GM19351 (cell line): ENCODE measurements at regions not wholly inside any gene's neighbourhood (a gene's known extent, or its start where the extent isn't known, plus 50 kb on each side); places are given as distances from the start of the nearest gene placed in this dataset.
"Not testable (repeated sequence)": the region's sequence is repeated elsewhere in the genome, so short reads cannot be mapped to it uniquely, and the experiment has no call there.

Experiments
- ATAC-seq: cut with Tn5 transposase; IDR thresholded peaks from one replicate; pipeline ENCODE4 v1.9.1; 2021; ENCODE audit warnings: mild to moderate bottlenecking, moderate library complexity; ENCODE audit not compliant: unreplicated experiment

DNA sequence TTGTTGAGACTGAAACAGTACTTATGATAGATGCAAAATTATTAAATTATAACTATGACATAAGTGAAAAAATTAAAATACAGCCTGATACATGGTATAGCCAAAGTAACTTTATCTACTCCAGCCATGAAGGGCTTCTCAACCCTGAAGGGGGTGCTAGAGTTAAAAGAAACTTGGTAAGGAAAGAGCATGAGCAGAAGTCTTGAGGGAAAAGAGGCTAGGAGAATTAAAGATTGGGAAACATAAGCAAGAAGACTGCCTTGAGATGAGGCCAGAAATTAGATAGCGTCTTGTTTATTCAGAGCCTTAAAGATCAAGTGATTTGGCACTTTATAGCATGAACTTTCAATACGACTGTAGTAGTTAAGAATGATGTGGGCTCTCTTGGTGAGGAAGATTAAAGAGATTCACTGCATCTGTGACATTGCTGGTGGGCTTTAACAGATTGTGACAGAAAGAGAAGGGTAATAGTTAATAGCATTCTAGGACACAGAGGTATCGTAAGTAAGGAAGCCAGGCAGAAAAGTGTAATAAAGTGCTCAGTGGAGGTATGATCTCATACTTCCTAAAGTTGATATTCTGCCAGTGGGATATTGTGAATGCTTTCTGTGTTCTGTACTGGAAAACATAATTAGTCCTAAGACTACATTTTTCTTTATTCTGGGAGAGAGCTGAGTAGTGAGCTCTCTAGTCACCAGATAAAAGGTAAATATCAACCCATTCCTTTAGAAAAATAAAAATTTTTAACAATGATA, 385.4 kb upstream of the PRR20A start:
- no peak for ATAC-seq

DNA sequence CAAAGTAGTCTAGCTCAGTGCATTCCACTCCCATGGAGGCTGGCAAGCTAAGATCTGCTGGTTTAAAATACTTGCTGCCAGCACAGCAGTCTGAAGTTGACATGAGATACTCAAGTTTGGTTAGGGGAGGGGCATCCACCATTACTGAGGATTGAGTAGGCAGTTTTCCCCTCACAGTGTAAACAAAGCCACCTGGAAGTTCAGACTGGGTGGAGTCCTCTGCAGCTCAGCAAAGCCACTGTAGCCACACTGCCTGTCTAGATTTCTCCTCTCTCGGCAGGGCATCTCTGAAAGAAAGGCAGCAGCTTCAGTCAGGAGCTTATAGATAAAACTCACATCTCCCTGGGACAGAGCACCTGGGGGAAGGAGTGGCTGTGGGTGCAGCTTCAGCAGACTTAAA, 377.4 kb upstream of the PRR20A start:
- ATAC-seq, result not testable (repeated sequence)

DNA sequence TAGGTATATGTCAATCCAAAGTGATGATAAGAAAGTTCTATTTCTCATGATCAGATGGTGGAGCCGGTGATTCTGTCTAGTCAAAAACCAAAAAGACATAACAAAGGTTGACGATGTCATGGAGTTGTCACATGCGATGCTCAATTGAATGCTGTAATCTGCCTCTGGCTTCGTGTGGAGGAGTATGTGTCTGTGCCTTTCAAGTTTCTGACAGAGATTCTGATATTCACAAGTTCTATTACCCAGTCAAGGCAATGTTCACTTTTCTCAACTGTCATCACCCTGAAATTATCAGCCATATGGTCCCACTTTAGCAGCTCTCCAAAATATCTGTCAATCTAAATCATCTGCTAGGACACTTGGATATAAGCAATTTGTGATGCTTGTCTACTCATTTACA, 367.6 kb upstream of the PRR20A start:
- no peak for ATAC-seq

DNA sequence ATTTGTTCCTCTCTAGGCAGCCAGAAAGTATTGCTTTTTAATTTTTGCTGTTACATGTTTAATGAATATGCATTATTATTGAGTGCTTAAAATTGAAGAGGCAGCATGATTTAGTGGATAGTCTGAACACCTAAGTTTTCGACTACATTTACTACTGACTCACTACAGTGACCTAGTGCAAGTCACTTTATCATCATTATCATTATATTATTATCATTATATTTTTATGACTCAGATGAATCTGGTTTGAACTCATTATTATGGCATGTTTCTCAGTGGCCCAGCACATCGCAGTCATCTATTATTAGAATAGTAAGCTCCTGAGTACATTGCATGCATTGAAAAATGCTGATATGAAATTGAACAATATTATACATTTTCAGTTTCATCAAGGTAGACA, 351.2 kb upstream of the PRR20A start:
- no peak for ATAC-seq

DNA sequence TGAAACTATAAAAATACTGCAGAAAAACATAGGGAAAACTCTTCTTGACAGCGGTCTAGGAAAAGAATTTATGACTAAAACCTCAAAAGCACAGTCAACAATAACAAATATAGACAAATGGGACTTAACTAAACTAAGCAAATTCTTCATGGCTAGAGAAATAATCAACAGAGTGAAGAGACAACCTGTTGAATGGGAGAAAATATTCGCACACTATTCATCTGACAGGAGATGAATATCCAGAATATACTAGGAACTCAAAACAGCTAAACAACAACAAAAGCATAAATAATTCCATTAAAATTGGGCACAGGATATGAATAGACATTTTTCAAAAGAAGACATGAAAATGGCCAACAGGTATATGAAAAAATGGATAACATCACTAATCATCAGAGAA, 303.6 kb upstream of the PRR20A start:
- ATAC-seq, result no peak

DNA sequence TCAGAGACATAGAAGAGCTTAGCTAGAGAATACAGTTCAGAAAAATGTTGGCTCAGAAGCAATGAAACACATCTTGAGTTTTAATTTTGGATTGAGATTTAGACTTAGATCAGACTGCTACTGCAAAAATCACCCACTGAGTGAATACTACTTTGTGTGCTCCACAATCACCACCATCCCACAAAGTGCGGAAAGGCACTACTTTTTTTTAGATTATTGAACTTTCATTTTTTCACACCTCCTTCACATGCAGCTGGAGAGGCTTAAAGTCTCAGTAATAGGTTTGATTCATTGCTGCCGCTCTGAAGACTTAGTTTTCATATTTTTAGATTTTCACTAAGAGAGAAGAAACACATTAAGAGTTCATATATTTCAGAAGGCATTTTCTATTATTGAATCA, 289.9 kb upstream of the PRR20A start:
- no peak for ATAC-seq

DNA sequence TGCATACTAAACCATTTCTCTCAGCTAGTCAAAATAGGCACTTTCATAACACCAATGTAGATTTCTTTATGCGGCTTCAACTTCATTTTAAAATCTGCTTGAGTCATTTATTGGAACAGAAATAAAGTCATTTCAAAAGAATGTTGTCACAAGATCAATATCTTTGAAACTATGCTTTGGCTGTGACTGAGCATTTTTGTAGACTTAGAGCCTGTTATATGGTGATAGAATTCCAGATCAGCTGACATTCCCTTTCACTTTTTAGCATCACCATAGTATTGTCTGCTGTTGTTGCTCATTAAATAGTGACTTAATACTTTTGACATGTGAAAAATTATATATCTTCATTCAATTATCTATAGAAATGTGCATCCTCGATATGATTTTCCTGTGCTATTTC, 279.2 kb upstream of the PRR20A start:
- no peak for ATAC-seq

DNA sequence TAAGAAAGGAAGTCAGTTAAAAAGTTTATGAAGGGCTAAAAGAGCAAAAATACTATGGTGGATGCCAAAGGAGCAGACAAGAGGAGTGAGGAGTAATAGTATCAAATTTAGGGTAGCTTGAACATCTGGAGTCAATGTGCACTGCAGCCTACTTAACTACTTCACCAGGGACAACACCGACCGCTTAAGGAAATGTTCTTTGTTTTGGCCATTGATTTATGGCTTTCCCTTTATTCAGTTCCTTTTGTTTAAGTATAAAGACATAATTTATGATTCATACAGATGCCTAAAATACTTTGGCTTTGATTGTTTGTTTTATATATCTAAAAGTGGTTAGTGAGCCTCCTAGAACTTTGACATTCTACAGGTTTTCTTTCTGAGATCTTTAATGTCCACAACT, 276.3 kb upstream of the PRR20A start:
- ATAC-seq, result no peak

DNA sequence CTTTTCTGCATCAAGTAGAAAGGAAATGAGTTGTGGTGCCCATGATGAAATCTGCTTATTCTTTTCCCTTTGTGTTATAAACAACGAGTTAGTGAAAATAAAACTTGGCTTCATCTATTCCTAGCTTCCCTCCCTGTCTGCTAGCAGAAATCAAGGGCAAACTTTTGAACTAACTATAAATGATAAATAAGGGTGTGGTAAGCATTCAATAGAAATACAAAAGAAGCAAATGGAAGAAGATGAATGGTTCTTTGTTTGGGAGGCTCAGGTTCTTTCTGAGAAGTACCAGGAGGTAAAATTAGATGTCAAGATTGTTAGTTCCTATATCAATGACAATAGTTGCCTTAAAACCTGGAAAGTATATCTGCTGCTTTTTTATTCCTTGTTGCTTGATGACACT, 275.3 kb upstream of the PRR20A start:
- no peak for ATAC-seq

DNA sequence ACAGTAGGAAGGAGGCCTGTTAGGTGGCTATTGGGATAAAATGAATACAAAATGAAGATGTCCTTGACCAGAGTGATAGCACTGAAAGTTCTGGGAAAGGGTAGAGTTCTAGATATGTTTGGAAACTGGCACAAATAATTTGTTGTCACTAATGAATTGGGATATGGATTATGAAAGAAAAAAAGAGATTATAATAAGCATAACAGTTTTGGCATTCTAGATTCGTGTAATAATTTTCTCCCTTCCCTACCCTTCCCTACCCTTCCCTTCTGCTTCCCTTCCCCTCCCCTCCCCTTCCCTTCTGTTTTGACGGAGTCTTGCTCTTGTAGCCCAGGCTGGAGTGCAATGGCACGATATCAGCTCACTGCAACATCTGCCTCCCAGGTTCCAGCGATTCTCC, 271.0 kb upstream of the PRR20A start:
- no peak for ATAC-seq

DNA sequence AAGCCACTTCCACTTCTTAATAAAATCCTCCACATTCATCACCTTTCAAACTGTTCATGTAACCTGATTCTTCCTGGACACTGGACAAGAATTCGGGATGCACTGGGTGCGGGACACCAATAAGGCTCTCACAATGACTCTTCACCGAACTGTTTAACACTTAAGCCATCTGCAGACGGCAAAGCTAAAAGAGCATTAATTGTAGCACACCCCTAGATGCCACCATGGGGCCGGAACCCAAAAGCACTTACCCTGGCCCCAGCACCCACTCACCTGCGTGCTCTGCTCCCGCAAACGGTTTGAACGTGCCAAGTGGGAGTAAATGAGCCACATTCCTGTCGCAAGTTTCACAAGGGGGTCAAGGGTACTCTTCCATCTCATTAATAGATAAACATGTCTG, 254.3 kb upstream of the PRR20A start:
- no peak for ATAC-seq

DNA sequence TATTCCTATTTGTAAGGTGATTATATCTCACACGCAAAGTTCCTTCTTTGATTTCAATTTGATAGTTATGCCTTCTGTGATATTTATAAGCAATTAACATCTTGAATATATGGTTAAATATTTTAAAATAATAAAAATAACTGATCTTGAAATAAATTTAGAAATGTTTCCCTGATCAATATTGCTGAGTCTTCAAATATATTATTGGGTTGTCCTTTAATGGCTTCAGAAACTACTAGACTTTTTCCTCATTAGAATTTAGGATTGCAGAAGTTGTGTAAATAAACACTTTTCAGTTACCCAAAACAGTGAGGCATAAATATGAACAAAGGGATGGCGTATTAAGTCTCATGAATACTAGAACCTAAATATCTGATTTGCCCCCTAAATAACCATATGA, 252.3 kb upstream of the PRR20A start:
- ATAC-seq, result no peak

DNA sequence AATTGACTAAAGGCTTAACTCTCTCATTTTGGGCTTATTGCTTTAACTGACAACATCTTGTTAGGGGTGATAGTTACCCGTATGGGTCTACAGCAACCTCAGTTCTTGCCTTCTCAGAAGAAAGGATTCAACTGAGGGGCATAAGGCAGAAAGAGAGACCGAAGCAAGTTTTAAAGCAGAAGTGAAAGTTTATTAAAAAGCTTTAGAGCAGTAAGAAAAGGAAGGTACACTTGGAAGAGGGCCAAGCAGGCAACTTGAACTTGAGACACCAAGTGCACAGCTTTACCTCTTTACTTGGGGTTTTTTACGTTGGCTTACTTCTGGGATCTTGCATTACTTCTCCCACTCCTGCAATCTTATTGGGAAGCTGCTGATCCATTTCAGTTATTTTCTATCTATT, 246.9 kb upstream of the PRR20A start:
- no peak for ATAC-seq

DNA sequence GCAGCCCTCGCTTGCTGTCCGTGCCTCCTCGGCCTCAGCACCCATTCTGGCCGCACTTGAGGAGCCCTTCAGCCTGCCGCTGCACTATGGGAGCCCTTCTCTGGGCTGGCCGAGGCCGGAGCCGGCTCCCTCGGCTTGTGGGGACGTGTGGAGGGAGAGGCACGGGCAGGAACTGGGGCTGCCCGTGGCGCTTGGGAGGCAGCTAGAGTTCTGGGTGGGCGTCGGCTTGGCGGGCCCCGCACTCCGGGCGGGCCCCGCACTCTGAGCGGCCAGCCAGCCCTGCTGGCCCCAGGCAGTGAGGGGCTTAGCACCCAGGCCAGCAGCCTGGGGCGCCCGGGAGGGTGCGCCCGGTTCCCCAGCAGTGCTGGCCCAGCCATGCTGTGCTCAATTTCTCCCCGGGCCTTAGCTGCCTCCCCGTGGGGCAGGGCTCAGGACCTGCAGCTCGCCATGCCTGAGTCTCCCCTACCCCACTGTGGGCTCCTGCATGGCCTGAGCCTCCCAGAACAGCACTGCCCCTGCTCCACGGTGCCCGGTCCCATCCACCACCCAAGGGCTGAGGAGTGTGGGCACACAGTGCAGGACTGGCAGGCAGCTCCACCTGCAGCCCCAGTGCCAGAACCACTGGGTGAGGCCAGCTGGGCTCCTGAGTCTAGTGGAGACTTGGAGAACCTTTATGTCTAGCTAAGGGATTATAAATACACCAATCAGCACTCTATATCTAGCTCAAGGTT, 240.0 kb upstream of the PRR20A start:
- no peak for ATAC-seq

DNA sequence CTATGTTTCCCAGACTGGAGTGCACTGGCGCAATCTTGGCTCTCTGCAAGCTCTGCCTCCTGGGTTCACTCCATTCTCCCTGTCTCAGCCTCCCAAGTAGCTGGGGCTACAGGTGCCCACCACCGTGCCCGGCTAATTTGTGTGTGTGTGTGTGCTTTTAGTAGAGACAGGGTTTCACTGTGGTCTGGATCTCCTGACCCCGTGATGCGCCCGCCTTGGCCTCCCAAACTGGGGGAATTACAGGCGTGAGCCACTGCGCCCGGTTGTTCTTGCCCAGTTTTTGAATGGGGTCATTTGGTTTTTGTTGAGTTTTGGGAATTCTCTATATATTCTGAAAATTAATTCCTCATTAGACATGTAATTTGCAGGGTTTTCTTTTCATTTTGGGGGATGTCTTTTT, 238.4 kb upstream of the PRR20A start:
- ATAC-seq, result no peak

DNA sequence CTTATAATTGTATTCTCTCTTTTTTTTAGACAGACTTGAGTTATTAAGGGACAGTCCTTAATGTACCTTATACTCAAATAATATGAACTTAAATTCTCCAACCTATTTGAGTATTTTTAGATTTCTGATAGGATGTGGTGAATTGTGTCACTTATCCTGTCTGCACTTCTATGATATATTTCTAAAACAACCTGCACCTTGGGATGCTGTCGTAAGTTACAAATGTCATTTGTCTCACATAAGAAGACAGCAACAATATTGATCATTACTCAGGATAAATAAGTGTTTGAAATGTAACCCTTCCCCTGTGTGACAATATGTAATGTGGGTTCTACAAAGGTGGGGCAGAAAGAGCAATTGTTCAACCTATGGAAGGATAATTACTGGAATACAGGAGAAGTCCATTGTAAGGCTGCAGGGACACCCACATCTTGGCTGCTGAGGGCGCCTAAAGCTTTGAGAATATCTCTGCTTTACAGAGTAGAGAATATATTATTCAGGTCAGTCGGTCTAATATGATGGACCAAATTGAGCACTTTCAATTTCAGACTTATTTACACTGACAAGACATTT, 236.9 kb upstream of the PRR20A start:
- ATAC-seq, result no peak

DNA sequence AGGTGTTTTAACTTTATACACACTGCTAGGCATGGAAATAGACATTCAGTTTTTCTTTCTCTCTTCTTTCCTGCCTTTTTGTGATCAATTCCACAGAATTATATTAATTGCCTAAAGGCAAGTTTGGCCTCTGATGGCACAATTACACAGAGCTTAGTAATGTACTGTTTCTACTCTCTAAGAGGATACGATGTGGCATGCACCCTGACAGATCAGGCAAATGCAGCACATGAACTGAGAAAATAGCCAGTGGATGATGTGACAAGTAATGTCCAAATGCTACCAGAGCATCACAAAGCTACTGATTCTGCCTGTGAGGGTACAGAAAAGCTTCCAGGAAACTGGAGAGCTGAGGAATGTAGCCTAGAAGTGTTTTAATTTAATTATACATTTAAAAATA, 233.8 kb upstream of the PRR20A start:
- no peak for ATAC-seq

DNA sequence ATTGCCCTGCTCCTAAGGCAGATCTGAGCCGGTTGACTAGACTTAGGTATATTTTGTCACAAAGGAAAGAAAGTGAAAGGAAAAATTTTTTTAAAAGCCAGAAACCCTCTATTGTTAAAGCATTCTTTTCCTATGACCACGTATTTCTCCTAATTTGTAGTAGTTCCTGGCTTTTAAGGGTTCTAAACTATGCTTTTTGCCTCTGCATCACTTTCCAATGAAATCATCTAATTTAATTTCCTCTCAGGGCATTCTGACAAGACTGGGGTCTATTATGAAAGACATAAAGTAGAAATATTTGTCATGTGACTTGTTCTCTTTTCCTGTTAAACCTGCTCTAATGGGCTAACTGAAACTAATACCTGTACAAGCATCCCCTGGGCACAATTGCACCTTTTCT, 233.0 kb upstream of the PRR20A start:
- ATAC-seq, result no peak

DNA sequence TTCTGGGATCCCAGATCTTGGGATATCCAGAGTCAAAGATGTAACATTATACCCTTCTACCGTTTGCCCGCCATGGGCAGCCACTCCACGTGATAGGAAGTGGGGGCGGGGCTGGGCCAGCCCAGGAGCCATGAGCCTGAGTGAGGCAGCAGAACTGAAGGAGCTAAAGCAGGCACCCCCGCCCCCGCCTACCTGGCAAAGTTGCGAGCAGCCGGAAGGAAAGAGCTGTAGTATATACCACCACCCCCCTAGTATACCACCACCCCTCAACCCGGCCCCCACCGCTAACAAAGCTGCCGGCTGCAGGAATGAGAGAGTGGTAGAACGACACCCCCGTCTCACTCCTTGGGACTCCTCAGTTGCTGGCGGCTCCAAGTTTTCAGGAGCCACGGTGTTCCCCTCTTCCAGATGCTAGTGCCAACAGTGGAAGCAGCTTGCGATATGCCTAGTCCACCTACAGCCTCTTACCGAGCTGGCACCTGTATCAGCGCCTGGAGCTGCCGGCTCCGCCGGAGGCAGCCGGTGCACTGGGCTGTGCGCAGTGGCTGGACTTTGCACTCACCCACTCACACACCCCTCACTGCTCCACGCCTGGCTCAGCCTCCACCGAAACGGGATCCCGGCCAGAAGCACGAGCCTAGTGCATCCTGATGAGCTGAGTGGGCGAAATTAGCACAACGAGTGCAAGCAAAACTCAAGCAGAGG, 230.7 kb upstream of the PRR20A start:
- no peak for ATAC-seq

DNA sequence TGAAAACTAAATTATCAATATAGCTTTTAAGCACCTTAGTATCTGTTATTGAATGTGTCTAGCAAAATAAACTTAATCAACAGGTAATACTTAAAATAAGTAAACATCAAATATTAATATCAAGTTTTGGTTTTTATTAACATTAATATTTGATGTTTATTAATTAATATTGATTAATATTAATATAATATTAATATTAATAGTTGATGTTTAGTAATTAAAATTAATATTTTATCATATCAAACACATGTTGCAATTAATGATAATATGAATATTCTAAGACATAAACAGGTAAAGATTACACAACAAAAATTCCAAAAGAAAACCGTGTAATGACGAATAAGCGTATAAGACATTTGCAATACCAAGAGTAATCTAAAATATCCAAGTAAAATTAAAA, 222.8 kb upstream of the PRR20A start:
- no peak for ATAC-seq

DNA sequence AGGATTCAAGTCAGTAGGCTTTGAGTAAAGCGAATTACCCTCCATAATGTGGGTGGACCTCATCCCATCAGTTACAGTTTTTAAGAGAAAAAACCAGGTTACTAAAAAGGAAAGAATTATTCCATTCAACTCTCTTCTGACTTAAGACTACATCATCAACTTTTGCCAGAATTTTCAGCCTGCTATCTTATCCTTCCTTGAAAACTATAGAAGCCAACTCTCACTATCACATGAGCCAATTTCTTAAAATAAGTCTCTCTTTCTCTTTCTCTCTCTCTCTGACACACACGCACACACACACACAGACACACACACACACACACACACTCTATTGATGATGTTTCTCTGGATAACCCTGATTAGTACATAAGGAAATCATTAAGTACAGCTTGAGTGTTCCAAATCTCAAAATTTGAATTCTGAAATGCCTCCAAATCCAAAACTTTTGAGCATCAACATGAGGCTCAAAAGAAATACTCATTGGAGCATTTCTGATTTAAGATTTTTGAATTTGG, 217.0 kb upstream of the PRR20A start:
- no peak for ATAC-seq

DNA sequence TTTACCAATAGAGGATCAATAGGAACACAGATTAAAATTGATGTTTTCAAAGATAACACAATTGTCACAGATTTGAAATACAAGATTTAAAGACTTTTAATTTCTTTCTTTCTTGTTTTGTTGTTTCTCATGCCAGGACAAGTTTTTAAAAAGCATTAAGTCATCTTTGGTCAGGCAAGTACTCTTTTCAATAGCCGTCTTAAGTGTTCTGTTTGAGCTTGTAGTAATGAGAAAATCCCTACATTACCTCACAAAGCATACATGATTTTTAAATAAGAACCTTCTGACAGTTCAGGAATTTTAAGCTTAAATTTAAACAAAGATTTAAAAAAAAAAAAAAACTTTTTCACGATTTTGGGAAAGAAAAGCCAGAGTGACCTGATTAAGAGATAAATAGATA, 216.3 kb upstream of the PRR20A start:
- ATAC-seq, result no peak
